ENCODE measurements at regions not wholly inside any gene's neighbourhood (a gene's known extent, or its start where the extent isn't known, plus 50 kb on each side); places are given as distances from the start of the nearest gene placed in this dataset.

DNA sequence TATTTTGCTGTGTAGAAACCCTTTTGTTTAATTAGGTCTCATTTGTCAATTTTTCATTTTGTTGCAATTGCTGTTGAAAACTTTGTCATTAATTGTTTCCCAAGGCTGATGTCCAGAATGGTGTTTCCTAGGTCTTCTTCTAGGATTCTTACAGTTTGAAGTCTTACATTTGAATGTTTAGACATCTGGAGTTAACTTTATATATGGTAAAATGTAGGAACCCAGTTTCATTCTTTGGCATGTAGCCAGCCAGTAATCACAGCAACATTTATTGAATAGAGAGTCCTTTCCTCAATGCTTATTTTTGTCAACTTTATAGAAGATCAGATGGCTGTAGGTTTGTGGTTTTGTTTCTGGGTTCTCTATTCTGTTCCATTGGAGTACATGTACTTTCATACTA is 1290.8 kb upstream of the CDH9 start:
- TF ChIP-seq POLR2A (IDR thresholded peaks at IDR 0.05), result no peak
- TF ChIP-seq, protein P1, sequence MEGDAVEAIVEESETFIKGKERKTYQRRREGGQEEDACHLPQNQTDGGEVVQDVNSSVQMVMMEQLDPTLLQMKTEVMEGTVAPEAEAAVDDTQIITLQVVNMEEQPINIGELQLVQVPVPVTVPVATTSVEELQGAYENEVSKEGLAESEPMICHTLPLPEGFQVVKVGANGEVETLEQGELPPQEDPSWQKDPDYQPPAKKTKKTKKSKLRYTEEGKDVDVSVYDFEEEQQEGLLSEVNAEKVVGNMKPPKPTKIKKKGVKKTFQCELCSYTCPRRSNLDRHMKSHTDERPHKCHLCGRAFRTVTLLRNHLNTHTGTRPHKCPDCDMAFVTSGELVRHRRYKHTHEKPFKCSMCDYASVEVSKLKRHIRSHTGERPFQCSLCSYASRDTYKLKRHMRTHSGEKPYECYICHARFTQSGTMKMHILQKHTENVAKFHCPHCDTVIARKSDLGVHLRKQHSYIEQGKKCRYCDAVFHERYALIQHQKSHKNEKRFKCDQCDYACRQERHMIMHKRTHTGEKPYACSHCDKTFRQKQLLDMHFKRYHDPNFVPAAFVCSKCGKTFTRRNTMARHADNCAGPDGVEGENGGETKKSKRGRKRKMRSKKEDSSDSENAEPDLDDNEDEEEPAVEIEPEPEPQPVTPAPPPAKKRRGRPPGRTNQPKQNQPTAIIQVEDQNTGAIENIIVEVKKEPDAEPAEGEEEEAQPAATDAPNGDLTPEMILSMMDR (IDR thresholded peaks at IDR 0.05), result no peak

All from Peyer's patch (tissue), 4 donors.